Thyroid gland (tissue), 4 donors: ENCODE measurements at regions not wholly inside any gene's neighbourhood (a gene's known extent, or its start where the extent isn't known, plus 50 kb on each side); places are given as distances from the start of the nearest gene placed in this dataset.

Source experiments
- POLR2A ChIP-seq, 2 donors: fragments of 450-650 bp; IDR thresholded peaks; one replicate each; pipeline ENCODE4 v1.6.1; 2017; ENCODE audit warnings: antibody characterized with exemption in 2 of 2, mild to moderate bottlenecking in 2 of 2, moderate library complexity in 1 of 2
- TF ChIP-seq, protein P1 (sequence below), 6 experiments: fragments of 200-600 bp in 3 of 6; fragments of 450-650 bp in 3 of 6; sonication (generic) in 3 of 6; IDR thresholded peaks; one replicate each; pipeline ENCODE4 v1.5.1; 2016 to 2019; ENCODE audit warnings: antibody characterized with exemption in 6 of 6, mild to moderate bottlenecking in 2 of 6, inconsistent platforms in 1 of 6, moderate library complexity in 1 of 6

DNA sequence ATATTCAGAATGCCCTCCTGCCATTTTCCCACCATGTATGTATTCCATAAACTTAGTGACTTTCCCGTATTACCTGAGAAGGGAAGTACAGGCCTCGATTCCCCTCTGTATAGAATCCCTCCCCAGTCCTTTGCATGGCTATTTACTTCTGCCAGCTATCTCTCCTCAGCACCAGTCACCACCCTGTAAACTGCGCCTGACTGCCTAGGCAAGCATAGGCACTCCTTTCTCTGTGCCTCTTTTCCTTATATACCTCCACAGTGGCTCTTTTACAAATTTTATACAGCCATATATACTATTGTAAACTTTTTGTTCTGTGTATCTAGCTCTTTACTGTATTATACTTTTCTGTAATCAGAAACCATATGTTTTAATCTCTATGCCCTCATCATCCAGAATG, 130.9 kb upstream of the TET2 start:
- TF ChIP-seq, protein P1, sequence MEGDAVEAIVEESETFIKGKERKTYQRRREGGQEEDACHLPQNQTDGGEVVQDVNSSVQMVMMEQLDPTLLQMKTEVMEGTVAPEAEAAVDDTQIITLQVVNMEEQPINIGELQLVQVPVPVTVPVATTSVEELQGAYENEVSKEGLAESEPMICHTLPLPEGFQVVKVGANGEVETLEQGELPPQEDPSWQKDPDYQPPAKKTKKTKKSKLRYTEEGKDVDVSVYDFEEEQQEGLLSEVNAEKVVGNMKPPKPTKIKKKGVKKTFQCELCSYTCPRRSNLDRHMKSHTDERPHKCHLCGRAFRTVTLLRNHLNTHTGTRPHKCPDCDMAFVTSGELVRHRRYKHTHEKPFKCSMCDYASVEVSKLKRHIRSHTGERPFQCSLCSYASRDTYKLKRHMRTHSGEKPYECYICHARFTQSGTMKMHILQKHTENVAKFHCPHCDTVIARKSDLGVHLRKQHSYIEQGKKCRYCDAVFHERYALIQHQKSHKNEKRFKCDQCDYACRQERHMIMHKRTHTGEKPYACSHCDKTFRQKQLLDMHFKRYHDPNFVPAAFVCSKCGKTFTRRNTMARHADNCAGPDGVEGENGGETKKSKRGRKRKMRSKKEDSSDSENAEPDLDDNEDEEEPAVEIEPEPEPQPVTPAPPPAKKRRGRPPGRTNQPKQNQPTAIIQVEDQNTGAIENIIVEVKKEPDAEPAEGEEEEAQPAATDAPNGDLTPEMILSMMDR (IDR thresholded peaks at IDR 0.05) = no peak
- no peak for TF ChIP-seq POLR2A (IDR thresholded peaks at IDR 0.05)
